Right lobe of liver (tissue), 4 donors: ENCODE measurements at regions not wholly inside any gene's neighbourhood (a gene's known extent, or its start where the extent isn't known, plus 50 kb on each side); places are given as distances from the start of the nearest gene placed in this dataset.

Source experiments
- POLR2A ChIP-seq: fragments of 450-650 bp; IDR thresholded peaks from one replicate; pipeline ENCODE4 v1.6.1; 2017; ENCODE audit warnings: antibody characterized with exemption, mild to moderate bottlenecking
- TF ChIP-seq, protein P1 (sequence below), 4 donors: fragments of 200-600 bp in 3 of 4; fragments of 450-650 bp in 1 of 4; IDR thresholded peaks; one replicate each; pipeline versions ENCODE4 v1.5.1 to v1.8.0; 2016 to 2022; ENCODE audit warnings: antibody characterized with exemption in 4 of 4, mild to moderate bottlenecking in 2 of 4
- donor health status: DM: no; HTN: no; CAD: no.
- donor health status: DM: no; HTN: no; CAD: no.
- donor health status: DM: no; HTN: yes; CAD: no.

DNA sequence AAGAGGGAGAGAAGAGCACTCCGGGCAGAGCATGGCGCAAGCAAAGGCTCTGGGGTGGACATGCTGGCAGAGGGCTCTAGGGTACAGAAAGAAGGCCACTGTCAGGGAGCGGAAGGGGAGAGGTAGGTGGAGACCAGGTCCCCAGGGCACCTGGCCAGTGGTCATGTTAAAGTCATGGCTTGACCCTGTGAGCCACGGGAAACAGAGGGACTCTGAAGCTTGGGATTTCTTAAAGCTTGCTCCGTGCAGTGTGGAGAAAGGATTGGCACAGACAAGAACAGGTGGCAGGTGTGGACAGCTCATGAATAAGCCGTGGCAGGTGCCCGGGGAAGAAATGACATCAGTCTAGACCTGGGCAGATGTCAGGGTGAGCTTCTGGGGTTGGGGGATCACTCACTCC is 413.8 kb downstream of the BCL11B start:
- TF ChIP-seq, protein P1, sequence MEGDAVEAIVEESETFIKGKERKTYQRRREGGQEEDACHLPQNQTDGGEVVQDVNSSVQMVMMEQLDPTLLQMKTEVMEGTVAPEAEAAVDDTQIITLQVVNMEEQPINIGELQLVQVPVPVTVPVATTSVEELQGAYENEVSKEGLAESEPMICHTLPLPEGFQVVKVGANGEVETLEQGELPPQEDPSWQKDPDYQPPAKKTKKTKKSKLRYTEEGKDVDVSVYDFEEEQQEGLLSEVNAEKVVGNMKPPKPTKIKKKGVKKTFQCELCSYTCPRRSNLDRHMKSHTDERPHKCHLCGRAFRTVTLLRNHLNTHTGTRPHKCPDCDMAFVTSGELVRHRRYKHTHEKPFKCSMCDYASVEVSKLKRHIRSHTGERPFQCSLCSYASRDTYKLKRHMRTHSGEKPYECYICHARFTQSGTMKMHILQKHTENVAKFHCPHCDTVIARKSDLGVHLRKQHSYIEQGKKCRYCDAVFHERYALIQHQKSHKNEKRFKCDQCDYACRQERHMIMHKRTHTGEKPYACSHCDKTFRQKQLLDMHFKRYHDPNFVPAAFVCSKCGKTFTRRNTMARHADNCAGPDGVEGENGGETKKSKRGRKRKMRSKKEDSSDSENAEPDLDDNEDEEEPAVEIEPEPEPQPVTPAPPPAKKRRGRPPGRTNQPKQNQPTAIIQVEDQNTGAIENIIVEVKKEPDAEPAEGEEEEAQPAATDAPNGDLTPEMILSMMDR (IDR thresholded peaks at IDR 0.05) = no peak
- no peak for TF ChIP-seq POLR2A
